Hepatocyte (in vitro differentiated cells): ENCODE measurements at regions not wholly inside any gene's neighbourhood (a gene's known extent, or its start where the extent isn't known, plus 50 kb on each side); places are given as distances from the start of the nearest gene placed in this dataset.
"Not testable (repeated sequence)": the region's sequence is repeated elsewhere in the genome, so short reads cannot be mapped to it uniquely, and the experiment has no call there.

ENCODE experiments used
- EZH2 ChIP-seq: fragments of 200-600 bp; sonication (generic); IDR thresholded peaks from 2 replicates; pipeline ENCODE4 v1.6.1; 2016; ENCODE audit warnings: antibody characterized with exemption, mild to moderate bottlenecking, borderline replicate concordance
- EZH2phosphoT487 ChIP-seq: fragments of 200-600 bp; sonication (generic); IDR thresholded peaks from one replicate; pipeline ENCODE4 v1.6.1; 2018; ENCODE audit warnings: antibody characterized with exemption, mild to moderate bottlenecking, low read depth, moderate library complexity; ENCODE audit not compliant: unreplicated experiment, severe bottlenecking
- TF ChIP-seq, protein P1 (sequence below): fragments of 200-600 bp; sonication (generic); IDR thresholded peaks from 2 replicates; pipeline ENCODE4 v1.5.1; 2016; ENCODE audit warnings: antibody characterized with exemption, mild to moderate bottlenecking; ENCODE audit not compliant: poor library complexity

DNA sequence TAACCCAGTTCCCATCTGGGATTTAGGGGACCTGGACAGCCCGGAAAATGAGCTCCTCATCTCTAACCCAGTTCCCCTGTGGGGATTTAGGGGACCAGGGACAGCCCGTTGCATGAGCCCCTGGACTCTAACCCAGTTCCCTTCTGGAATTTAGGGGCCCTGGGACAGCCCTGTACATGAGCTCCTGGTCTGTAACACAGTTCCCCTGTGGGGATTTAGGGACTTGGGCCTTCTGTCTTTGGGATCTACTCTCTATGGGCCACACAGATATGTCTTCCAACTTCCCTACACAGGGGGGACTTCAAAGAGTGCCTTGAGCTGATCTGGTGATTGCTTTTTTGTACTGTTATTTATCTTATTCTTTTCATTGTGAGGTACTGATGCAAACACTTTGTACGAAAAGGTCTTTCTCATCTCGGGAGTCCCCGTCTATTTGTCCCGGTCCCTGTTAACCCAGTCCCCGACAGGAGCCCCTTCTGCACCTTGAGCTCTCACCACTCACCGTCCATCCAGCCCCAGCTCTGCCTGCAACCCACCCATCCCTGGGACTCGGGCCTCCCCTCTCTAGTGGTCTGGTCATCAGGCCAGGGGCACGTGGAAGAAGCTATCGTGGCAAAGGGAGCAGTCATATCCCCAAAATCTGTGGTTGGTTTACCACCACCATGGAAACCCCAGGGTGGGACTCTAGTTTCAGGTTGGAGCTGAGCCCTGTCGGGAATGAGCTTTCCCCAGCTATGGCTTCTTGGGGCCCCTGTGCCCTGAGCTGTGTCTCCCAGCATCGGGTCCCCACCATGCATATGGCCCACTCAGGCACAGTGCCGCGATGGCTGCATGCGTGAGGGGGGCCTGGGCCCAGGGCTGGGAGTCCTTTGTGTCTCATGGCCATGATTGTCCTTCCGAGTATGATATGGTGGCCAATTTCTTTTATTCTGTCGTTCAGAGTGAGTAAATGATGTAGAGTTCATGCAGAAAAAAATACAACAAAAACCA lies 270.4 kb upstream of the PLCXD1 start:
- TF ChIP-seq, protein P1, sequence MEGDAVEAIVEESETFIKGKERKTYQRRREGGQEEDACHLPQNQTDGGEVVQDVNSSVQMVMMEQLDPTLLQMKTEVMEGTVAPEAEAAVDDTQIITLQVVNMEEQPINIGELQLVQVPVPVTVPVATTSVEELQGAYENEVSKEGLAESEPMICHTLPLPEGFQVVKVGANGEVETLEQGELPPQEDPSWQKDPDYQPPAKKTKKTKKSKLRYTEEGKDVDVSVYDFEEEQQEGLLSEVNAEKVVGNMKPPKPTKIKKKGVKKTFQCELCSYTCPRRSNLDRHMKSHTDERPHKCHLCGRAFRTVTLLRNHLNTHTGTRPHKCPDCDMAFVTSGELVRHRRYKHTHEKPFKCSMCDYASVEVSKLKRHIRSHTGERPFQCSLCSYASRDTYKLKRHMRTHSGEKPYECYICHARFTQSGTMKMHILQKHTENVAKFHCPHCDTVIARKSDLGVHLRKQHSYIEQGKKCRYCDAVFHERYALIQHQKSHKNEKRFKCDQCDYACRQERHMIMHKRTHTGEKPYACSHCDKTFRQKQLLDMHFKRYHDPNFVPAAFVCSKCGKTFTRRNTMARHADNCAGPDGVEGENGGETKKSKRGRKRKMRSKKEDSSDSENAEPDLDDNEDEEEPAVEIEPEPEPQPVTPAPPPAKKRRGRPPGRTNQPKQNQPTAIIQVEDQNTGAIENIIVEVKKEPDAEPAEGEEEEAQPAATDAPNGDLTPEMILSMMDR, result not testable (repeated sequence)
- not testable (repeated sequence) for TF ChIP-seq EZH2, EZH2phosphoT487
